SK-N-SH (cell line): ENCODE measurements at regions not wholly inside any gene's neighbourhood (a gene's known extent, or its start where the extent isn't known, plus 50 kb on each side); places are given as distances from the start of the nearest gene placed in this dataset.
"Not testable (repeated sequence)": the region's sequence is repeated elsewhere in the genome, so short reads cannot be mapped to it uniquely, and the experiment has no call there.

Source experiments
- CTCF ChIA-PET: fragments of 300-600, 350-600 bp; formaldehyde crosslinking; extraction: SDS; loops from one replicate; lab custom pipeline; 2021; lab: Yijun Ruan, JAX
- POLR2A ChIA-PET: fragments of 350-600 bp; sonication (Branson Sonifier 250); formaldehyde crosslinking; extraction: SDS; loops from one replicate; lab custom pipeline; 2020; ENCODE audit warnings: antibody characterized with exemption, inconsistent platforms; lab: Yijun Ruan, JAX
- DNase-seq: peaks from one replicate; pipeline ENCODE4 v3.0.0; 2012
- H2AFZ ChIP-seq: fragments of 200-600 bp; sonication (generic); 2 replicates; pipeline ENCODE4 v1.8.1; 2016; ENCODE audit warnings: antibody characterized with exemption, mild to moderate bottlenecking, low read depth
- H3F3A ChIP-seq: fragments of 200-600 bp; sonication (generic); replicated peaks from 2 replicates; pipeline ENCODE3; 2016; ENCODE audit warnings: antibody characterized with exemption, mild to moderate bottlenecking; ENCODE audit not compliant: insufficient read depth
- H3K27ac ChIP-seq, 2 experiments: fragments of 200-500 bp in 1 of 2; fragments of 200-600 bp in 1 of 2; sonication (Bioruptor generic) in 1 of 2; sonication (generic), shearing (Covaris generic) in 1 of 2; 2 replicates each; pipeline versions ENCODE4 v1.5.1 to v1.6.1; 2014 to 2016; ENCODE audit warnings: low read depth in 2 of 2, inconsistent platforms in 1 of 2, low read length in 1 of 2, mild to moderate bottlenecking in 1 of 2, mixed read lengths in 1 of 2
- H3K27me3 ChIP-seq: fragments of 200-600 bp; sonication (generic), shearing (Covaris generic); 2 replicates; pipeline ENCODE4 v1.6.1; 2016; ENCODE audit warnings: mixed run types; ENCODE audit not compliant: insufficient read depth
- H3K36me3 ChIP-seq, 2 experiments: fragments of 200-500 bp in 1 of 2; fragments of 200-600 bp in 1 of 2; sonication (Bioruptor generic) in 1 of 2; sonication (generic) in 1 of 2; replicated peaks in 1 of 2; 2 replicates each; pipeline versions ENCODE3 to v1.5.1; 2014 to 2016; ENCODE audit warnings: low read length in 1 of 2, mild to moderate bottlenecking in 1 of 2; ENCODE audit not compliant: insufficient read depth in 2 of 2, control insufficient read depth in 1 of 2
- H3K4me1 ChIP-seq, 2 experiments: fragments of 200-500 bp in 1 of 2; fragments of 200-600 bp in 1 of 2; sonication (Bioruptor generic) in 1 of 2; sonication (generic), shearing (Covaris generic) in 1 of 2; 2 replicates each; pipeline versions ENCODE4 v1.5.1 to v1.6.1; 2014 to 2016; ENCODE audit warnings: low read depth in 1 of 2, low read length in 1 of 2, mixed run types in 1 of 2; ENCODE audit not compliant: insufficient read depth in 2 of 2, control insufficient read depth in 1 of 2
- H3K4me2 ChIP-seq: fragments of 200-600 bp; sonication (generic), shearing (Covaris generic); 2 replicates; pipeline ENCODE4 v1.6.1; 2017; ENCODE audit warnings: mixed run types
- H3K4me3 ChIP-seq, 2 experiments: fragments of 200-500 bp in 1 of 2; fragments of 200-600 bp in 1 of 2; sonication (Bioruptor generic) in 1 of 2; sonication (generic), shearing (Covaris generic) in 1 of 2; 2 replicates each; pipeline versions ENCODE4 v1.5.1 to v1.8.1; 2014 to 2016; ENCODE audit warnings: low read depth in 2 of 2, inconsistent platforms in 1 of 2, low read length in 1 of 2, mild to moderate bottlenecking in 1 of 2, mixed read lengths in 1 of 2, moderate library complexity in 1 of 2
- H3K79me2 ChIP-seq: fragments of 200-600 bp; sonication (generic); 2 replicates; pipeline ENCODE4 v1.8.1; 2017; ENCODE audit warnings: mild to moderate bottlenecking; ENCODE audit not compliant: insufficient read depth
- H3K9ac ChIP-seq: fragments of 200-600 bp; sonication (generic); 2 replicates; pipeline ENCODE4 v1.6.1; 2017; ENCODE audit warnings: mixed run types
- H3K9me2 ChIP-seq: fragments of 200-600 bp; sonication (generic); 2 replicates; pipeline ENCODE4 v1.6.1; 2017; ENCODE audit warnings: mixed run types
- H3K9me3 ChIP-seq: fragments of 200-600 bp; sonication (generic); 2 replicates; pipeline ENCODE4 v1.6.1; 2017; ENCODE audit warnings: mixed run types, mild to moderate bottlenecking, moderate library complexity
- H4K20me1 ChIP-seq: fragments of 200-600 bp; sonication (generic); 2 replicates; pipeline ENCODE4 v1.6.1; 2017; ENCODE audit warnings: mild to moderate bottlenecking, mixed run types; ENCODE audit not compliant: insufficient read depth
- CHD2 ChIP-seq: fragments of 150-350 bp; IDR thresholded peaks from 2 replicates; pipeline ENCODE4 v1.6.1; 2018; ENCODE audit warnings: low read length; ENCODE audit not compliant: partially characterized antibody
- EP300 ChIP-seq, 2 experiments: IDR thresholded peaks; 2 replicates each; pipeline versions ENCODE4 v1.4.0 to v1.6.1; 2012; ENCODE audit warnings: borderline replicate concordance in 1 of 2, low read depth in 1 of 2, low read length in 1 of 2
- EZH2phosphoT487 ChIP-seq: fragments of 200-600 bp; sonication (generic); IDR thresholded peaks from 2 replicates; pipeline ENCODE4 v1.6.1; 2017; ENCODE audit warnings: low read depth, mixed run types, mild to moderate bottlenecking, antibody characterized with exemption, moderate library complexity, borderline replicate concordance
- FOXM1 ChIP-seq: IDR thresholded peaks from 2 replicates; pipeline ENCODE4 v1.4.0; 2012; ENCODE audit warnings: low read depth, mild to moderate bottlenecking
- GABPA ChIP-seq: IDR thresholded peaks from 2 replicates; pipeline ENCODE4 v1.4.0; 2012; ENCODE audit warnings: low read depth, mild to moderate bottlenecking
- JUND ChIP-seq: IDR thresholded peaks from 2 replicates; pipeline ENCODE4 v1.4.0; 2012
- MXI1 ChIP-seq: IDR thresholded peaks from 2 replicates; pipeline ENCODE4 v1.6.1; 2012; ENCODE audit warnings: mild to moderate bottlenecking, low read depth, low read length, improper control_type of control experiment
- NFIC ChIP-seq: IDR thresholded peaks from 2 replicates; pipeline ENCODE4 v1.4.0; 2012; ENCODE audit warnings: borderline replicate concordance
- RAD21 ChIP-seq: IDR thresholded peaks from 2 replicates; pipeline ENCODE4 v1.6.1; 2012; ENCODE audit warnings: mild to moderate bottlenecking, low read length
- RCOR1 ChIP-seq: fragments of 150-350 bp; IDR thresholded peaks from 2 replicates; pipeline ENCODE4 v1.6.1; 2017; ENCODE audit warnings: antibody characterized with exemption, low read length
- RFX5 ChIP-seq: IDR thresholded peaks from 2 replicates; pipeline ENCODE4 v1.6.1; 2012; ENCODE audit warnings: mild to moderate bottlenecking, improper control_type of control experiment, low read length
- TAF1 ChIP-seq: IDR thresholded peaks from 2 replicates; pipeline ENCODE4 v1.6.1; 2012; ENCODE audit warnings: low read depth, mild to moderate bottlenecking, low read length, moderate library complexity, borderline replicate concordance
- TCF12 ChIP-seq: IDR thresholded peaks from 2 replicates; pipeline ENCODE4 v1.4.0; 2012
- YY1 ChIP-seq: IDR thresholded peaks from 2 replicates; pipeline ENCODE4 v1.4.0; 2012; ENCODE audit warnings: low read depth, mild to moderate bottlenecking
- WGBS: methylation state at CpG from one replicate; pipeline ENCODE4 v1.1.6; 2017; ENCODE audit warnings: low lambda C conversion rate; 5-methylcytosine and 5-hydroxymethylcytosine counted together
- TF ChIP-seq, protein P1 (sequence below): fragments of 150-350 bp; IDR thresholded peaks from 2 replicates; pipeline ENCODE4 v1.6.1; 2017; ENCODE audit warnings: antibody characterized with exemption, low read length, low read depth, borderline replicate concordance
- TF ChIP-seq, protein P2 (sequence below): IDR thresholded peaks from 2 replicates; pipeline ENCODE4 v1.6.1; 2012; ENCODE audit warnings: mild to moderate bottlenecking, low read depth, low read length, moderate library complexity

DNA sequence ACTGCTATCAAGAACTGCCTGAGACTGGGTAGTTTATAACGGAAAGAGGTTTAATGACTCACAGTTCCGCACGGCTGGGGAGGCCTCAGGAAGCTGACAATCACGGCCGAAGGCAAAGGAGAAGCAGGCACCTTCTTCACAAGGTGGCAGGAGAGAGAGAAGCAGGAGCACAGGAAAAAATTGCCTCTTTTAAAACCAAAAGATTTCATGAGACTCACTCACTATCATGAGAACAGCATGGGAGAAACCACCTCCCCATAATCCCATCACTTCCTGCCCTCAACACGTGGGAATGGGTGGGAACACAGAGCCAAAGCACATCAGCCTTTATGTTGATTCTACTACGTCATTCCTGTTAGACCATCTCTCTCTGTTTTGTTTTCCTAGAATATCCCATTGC, 650.9 kb upstream of the SEMA6D start:
- Histone ChIP-seq H3K27ac (no peak overlapping the region), H3K79me2 (no peaks in the 10 kb centered on the region), H3K4me3 (no peak overlapping the region), H3K4me2 (no peak overlapping the region), H3K4me1 (no peaks in the 10 kb centered on the region), H3K36me3 (no peaks in the 10 kb centered on the region), H3K9me3 (no peaks in the 10 kb centered on the region), H3F3A (no peaks in the 10 kb centered on the region), H3K27me3 (no peaks in the 10 kb centered on the region), H2AFZ (no peak overlapping the region), H4K20me1 (no peaks in the 10 kb centered on the region), H3K9ac (no peak overlapping the region), H3K9me2 (no peaks in the 10 kb centered on the region)
- CTCF ChIA-PET, result no interaction called here
- WGBS, result 48% methylated on average over 7 of the region's 7 CpGs
- DNase-seq, result no peak
- no peak for TF ChIP-seq NFIC
- no peak for TF ChIP-seq GABPA
- TF ChIP-seq FOXM1, result no peak
- TF ChIP-seq, protein P1, sequence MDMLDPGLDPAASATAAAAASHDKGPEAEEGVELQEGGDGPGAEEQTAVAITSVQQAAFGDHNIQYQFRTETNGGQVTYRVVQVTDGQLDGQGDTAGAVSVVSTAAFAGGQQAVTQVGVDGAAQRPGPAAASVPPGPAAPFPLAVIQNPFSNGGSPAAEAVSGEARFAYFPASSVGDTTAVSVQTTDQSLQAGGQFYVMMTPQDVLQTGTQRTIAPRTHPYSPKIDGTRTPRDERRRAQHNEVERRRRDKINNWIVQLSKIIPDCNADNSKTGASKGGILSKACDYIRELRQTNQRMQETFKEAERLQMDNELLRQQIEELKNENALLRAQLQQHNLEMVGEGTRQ, result no peak
- no peak for TF ChIP-seq MXI1
- TF ChIP-seq RCOR1, result no peak
- TF ChIP-seq RFX5, result no peak
- no peak for TF ChIP-seq YY1
- TF ChIP-seq EP300 (IDR thresholded peaks at IDR 0.05; ENCODE audit: borderline replicate concordance in 1 of 2, low read depth in 1 of 2, low read length in 1 of 2), result no peak
- no peak for TF ChIP-seq JUND
- TF ChIP-seq EZH2phosphoT487, result no peak
- no peak for TF ChIP-seq TCF12
- no peak for TF ChIP-seq TAF1
- no peak for TF ChIP-seq CHD2
- TF ChIP-seq RAD21, result no peak
- TF ChIP-seq, protein P2, sequence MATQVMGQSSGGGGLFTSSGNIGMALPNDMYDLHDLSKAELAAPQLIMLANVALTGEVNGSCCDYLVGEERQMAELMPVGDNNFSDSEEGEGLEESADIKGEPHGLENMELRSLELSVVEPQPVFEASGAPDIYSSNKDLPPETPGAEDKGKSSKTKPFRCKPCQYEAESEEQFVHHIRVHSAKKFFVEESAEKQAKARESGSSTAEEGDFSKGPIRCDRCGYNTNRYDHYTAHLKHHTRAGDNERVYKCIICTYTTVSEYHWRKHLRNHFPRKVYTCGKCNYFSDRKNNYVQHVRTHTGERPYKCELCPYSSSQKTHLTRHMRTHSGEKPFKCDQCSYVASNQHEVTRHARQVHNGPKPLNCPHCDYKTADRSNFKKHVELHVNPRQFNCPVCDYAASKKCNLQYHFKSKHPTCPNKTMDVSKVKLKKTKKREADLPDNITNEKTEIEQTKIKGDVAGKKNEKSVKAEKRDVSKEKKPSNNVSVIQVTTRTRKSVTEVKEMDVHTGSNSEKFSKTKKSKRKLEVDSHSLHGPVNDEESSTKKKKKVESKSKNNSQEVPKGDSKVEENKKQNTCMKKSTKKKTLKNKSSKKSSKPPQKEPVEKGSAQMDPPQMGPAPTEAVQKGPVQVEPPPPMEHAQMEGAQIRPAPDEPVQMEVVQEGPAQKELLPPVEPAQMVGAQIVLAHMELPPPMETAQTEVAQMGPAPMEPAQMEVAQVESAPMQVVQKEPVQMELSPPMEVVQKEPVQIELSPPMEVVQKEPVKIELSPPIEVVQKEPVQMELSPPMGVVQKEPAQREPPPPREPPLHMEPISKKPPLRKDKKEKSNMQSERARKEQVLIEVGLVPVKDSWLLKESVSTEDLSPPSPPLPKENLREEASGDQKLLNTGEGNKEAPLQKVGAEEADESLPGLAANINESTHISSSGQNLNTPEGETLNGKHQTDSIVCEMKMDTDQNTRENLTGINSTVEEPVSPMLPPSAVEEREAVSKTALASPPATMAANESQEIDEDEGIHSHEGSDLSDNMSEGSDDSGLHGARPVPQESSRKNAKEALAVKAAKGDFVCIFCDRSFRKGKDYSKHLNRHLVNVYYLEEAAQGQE, result no peak
- POLR2A ChIA-PET, result no interaction called here

DNA sequence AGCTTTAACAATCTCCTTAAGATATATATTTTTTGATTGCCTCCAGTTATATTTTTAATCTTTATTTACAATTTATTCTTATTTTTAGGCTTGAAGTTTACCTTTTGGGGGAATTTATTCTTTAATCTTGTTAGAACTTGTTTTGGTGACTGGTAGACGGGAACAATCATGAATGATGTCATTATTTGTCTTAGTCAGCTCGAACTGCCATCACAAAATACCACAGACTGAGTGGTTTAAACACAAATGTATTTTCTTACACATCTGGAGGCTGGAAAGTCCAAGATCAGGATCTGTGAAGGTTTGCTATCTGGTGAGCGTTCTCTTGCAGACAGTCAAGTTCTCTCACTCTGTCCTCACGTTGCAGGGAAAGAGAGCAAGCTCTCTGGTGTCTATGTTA, 639.5 kb upstream of the SEMA6D start:
- H3K4me1 ChIP-seq, H3K4me3 ChIP-seq: not testable (repeated sequence)

More for the DNA sequence above, 639.5 kb upstream of the SEMA6D start:
- POLR2A ChIA-PET, H3K4me2 ChIP-seq, H3F3A ChIP-seq, H3K79me2 ChIP-seq, H2AFZ ChIP-seq, H3K36me3 ChIP-seq, H3K9me2 ChIP-seq, H3K27me3 ChIP-seq, DNase-seq, H3K27ac ChIP-seq, H3K9me3 ChIP-seq, CTCF ChIA-PET, H4K20me1 ChIP-seq, H3K9ac ChIP-seq: not testable (repeated sequence)
- WGBS, result 10% methylated on average over 4 of the region's 4 CpGs
